Right hindlimb (tissue), 1 donor: ENCODE measurements at regions not wholly inside any gene's neighbourhood (a gene's known extent, or its start where the extent isn't known, plus 50 kb on each side); places are given as distances from the start of the nearest gene placed in this dataset.
A peak's percentile ranks its signal among the peaks of the same experiment; 100 is the strongest.

Experiments used
- DNase-seq: peaks from one replicate; pipeline ENCODE4 v3.0.0-alpha.2; 2018

- DNase-seq, result no peak
Observed at GRCh38 chrX:69110116-69110530, 55.1 kb downstream of the PJA1 start.

- DNase-seq, result no peak
Observed at GRCh38 chrX:69109706-69110105, 55.5 kb downstream of the PJA1 start.

- DNase-seq, result no peak
Observed at GRCh38 chrX:69109036-69109663, 56.1 kb downstream of the PJA1 start.

GRCh38 chrX:69107747-69108401, 57.4 kb downstream of the PJA1 start:
- DNase-seq, result no peak

GRCh38 chrX:69107231-69107739, 58.0 kb downstream of the PJA1 start:
- DNase-seq, result peak; percentile 72

GRCh38 chrX:69104756-69105434, 60.4 kb downstream of the PJA1 start:
- no peak for DNase-seq

- no peak for DNase-seq
Observed at GRCh38 chrX:69103539-69103938, 61.7 kb downstream of the PJA1 start.

GRCh38 chrX:69102612-69103194, 62.5 kb downstream of the PJA1 start:
- DNase-seq, result peak; percentile 53

- DNase-seq, result peak; percentile 54
Observed at GRCh38 chrX:69101683-69102251, 63.5 kb downstream of the PJA1 start.

GRCh38 chrX:69100478-69100877, 64.8 kb downstream of the PJA1 start:
- DNase-seq, result no peak

- DNase-seq, result no peak
Observed at GRCh38 chrX:69097451-69098236, 67.6 kb downstream of the PJA1 start.

- DNase-seq, result no peak
Observed at GRCh38 chrX:69096963-69097362, 68.3 kb downstream of the PJA1 start.

- DNase-seq, result no peak
Observed at GRCh38 chrX:69094977-69095669, 70.1 kb downstream of the PJA1 start.

GRCh38 chrX:69093960-69094871, 71.0 kb downstream of the PJA1 start:
- DNase-seq, result no peak

GRCh38 chrX:69090022-69090421, 75.2 kb downstream of the PJA1 start:
- DNase-seq, result no peak

- peak; percentile 54 for DNase-seq
Observed at GRCh38 chrX:69089203-69089602, 76.0 kb downstream of the PJA1 start.

- peak; percentile 79 for DNase-seq
Observed at GRCh38 chrX:69088171-69088938, 76.9 kb downstream of the PJA1 start.

GRCh38 chrX:69085826-69086225, 79.4 kb downstream of the PJA1 start:
- no peak for DNase-seq

- no peak for DNase-seq
Observed at GRCh38 chrX:69085151-69085550, 80.1 kb downstream of the PJA1 start.

- no peak for DNase-seq
Observed at GRCh38 chrX:69083801-69084200, 81.5 kb downstream of the PJA1 start.
